K562 (cell line): ENCODE measurements at regions not wholly inside any gene's neighbourhood (a gene's known extent, or its start where the extent isn't known, plus 50 kb on each side); places are given as distances from the start of the nearest gene placed in this dataset.

ENCODE experiments used
- ARID1B ChIP-seq: fragments of 450-650 bp; IDR thresholded peaks from 2 replicates; pipeline ENCODE4 v1.6.1; 2016; ENCODE audit warnings: antibody characterized with exemption, mild to moderate bottlenecking, inconsistent platforms
- C11orf30 ChIP-seq: fragments of 450-650 bp; IDR thresholded peaks from 2 replicates; pipeline ENCODE4 v1.6.1; 2016; ENCODE audit warnings: low read depth, mild to moderate bottlenecking
- CHD4 ChIP-seq: fragments of 200-600 bp; sonication (generic); IDR thresholded peaks from 3 replicates; pipeline ENCODE4 v1.6.1; 2012; ENCODE audit warnings: low read depth, mild to moderate bottlenecking, mixed read lengths, low read length, inconsistent platforms; ENCODE audit not compliant: insufficient read depth, insufficient replicate concordance, poor library complexity, severe bottlenecking
- ETV1 ChIP-seq: fragments of 450-650 bp; conservative IDR thresholded peaks from 2 replicates; pipeline ENCODE4 v1.6.1; 2016; ENCODE audit warnings: missing genetic modification characterization, control low read depth, low read depth, missing compliant biosample characterization
- SMARCA4 ChIP-seq: fragments of 450-650 bp; IDR thresholded peaks from 2 replicates; pipeline ENCODE4 v1.6.1; 2016
- TAF1 ChIP-seq: IDR thresholded peaks from 2 replicates; pipeline ENCODE4 v1.6.1; 2011; ENCODE audit warnings: mild to moderate bottlenecking, low read length, moderate library complexity; ENCODE audit not compliant: insufficient read depth, control insufficient read depth, severe bottlenecking; ENCODE audit errors: extremely low read depth
- ZNF143 ChIP-seq: sonication (generic); formaldehyde crosslinking; IDR thresholded peaks from 2 replicates; pipeline ENCODE4 v1.9.0; 2022; ENCODE audit warnings: mild to moderate bottlenecking, missing genetic modification reagents
- ZNF740 ChIP-seq, 3 experiments: fragments of 200-800 bp in 1 of 3; sonication (Bioruptor generic) in 1 of 3; sonication (generic) in 1 of 3; formaldehyde crosslinking in 1 of 3; IDR thresholded peaks; 2 replicates each; pipeline versions ENCODE4 v1.6.1 to v1.8.0; 2016 to 2022; ENCODE audit warnings: mild to moderate bottlenecking in 2 of 3, missing compliant biosample characterization in 2 of 3, missing genetic modification characterization in 2 of 3, missing genetic modification reagents in 1 of 3
- TF ChIP-seq, protein P1 (sequence below): fragments of 450-650 bp; formaldehyde crosslinking; IDR thresholded peaks from 2 replicates; pipeline ENCODE4 v1.4.0; 2020; ENCODE audit warnings: mild to moderate bottlenecking, moderate library complexity
- TF ChIP-seq, protein P2 (sequence below), 2 experiments: fragments of 200-800 bp in 1 of 2; sonication (Bioruptor generic) in 1 of 2; sonication (generic) in 1 of 2; formaldehyde crosslinking in 1 of 2; IDR thresholded peaks in 1 of 2; conservative IDR thresholded peaks in 1 of 2; 2 replicates each; pipeline versions ENCODE4 v1.5.0 to v1.6.1; 2016 to 2020; ENCODE audit warnings: missing compliant biosample characterization in 1 of 2, missing genetic modification characterization in 1 of 2, missing genetic modification reagents in 1 of 2
- TF ChIP-seq, protein P3 (sequence below): sonication (generic); formaldehyde crosslinking; IDR thresholded peaks from 2 replicates; pipeline ENCODE4 v1.8.0; 2022; ENCODE audit warnings: missing genetic modification reagents, mild to moderate bottlenecking, moderate library complexity, borderline replicate concordance
- TF ChIP-seq, protein P4 (sequence below): fragments of 450-650 bp; IDR thresholded peaks from one replicate; pipeline ENCODE4 v1.6.1; 2018; ENCODE audit warnings: mild to moderate bottlenecking, moderate library complexity; ENCODE audit not compliant: partially characterized antibody
- TF ChIP-seq, protein P5 (sequence below): sonication (generic); formaldehyde crosslinking; IDR thresholded peaks from 2 replicates; pipeline ENCODE4 v1.8.0; 2023; ENCODE audit warnings: mild to moderate bottlenecking, missing genetic modification reagents

DNA sequence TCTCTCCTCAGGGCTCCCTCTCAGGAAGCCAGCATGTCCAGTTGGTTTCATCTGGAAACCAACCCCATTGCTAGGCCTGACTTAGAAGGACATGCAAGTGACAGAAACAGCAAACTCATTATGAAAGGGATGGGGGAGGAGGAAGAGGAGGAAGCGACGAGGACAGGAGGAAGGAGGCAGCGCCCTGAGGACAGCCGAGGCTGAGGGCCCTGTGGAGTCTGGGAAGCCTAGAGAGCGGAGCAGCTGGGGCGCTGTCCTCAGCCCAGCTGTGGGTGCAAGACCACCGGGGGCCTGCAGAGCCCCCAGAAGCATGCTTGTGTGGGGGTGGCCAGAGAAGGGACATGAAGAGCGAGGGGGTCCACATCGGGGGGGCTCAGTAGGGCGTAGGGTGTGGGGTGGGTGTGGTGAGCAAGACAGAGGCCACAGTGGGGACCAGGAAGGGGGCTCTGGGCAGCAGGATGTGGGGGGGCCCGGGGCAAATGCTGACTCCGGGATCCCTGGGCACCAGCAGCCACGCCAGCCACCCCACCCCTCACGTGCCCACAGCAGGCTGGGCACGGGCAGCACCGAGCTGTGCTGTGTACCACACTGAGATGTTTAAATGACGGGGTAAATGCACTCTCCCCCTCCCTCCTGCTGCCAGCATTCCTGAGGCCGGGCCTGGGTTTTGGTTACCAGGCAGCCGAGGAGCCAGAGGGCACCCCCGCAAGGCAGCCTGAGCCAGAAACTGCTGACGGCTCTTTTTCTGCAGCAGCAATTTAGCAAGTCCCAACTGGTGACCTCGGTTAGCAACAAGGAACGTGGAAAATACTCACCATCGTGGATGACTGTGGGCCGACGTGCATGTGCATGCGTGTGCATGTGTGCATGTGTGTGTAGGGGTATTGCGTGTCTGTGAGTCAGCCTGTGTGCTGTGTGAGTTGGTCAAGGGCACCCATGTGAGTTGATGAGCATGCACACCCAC, 82.7 kb upstream of the LINC01488 start (continued):
- TF ChIP-seq, protein P1, sequence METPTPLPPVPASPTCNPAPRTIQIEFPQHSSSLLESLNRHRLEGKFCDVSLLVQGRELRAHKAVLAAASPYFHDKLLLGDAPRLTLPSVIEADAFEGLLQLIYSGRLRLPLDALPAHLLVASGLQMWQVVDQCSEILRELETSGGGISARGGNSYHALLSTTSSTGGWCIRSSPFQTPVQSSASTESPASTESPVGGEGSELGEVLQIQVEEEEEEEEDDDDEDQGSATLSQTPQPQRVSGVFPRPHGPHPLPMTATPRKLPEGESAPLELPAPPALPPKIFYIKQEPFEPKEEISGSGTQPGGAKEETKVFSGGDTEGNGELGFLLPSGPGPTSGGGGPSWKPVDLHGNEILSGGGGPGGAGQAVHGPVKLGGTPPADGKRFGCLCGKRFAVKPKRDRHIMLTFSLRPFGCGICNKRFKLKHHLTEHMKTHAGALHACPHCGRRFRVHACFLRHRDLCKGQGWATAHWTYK (CRISPR knock-in tag) = no peak
- TF ChIP-seq C11orf30 (peak; percentile 65), TAF1 (peak; percentile 15), CHD4 (no peak), ZNF740 (CRISPR knock-in tag; IDR thresholded peaks at IDR 0.05) (peak; percentile 40; the same call in 1 of the 2 replicates), ZNF740 (tag; IDR thresholded peaks at IDR 0.05) (no peak), SMARCA4 (0 out of 2 replicates have a peak, but pooled peaks have one; percentile 30), ARID1B (0 out of 2 replicates have a peak, but pooled peaks have one; percentile 7), ETV1 (0 out of 2 replicates have a peak, but pooled peaks have one; percentile 18), ZNF143 (0 out of 2 replicates have a peak, but pooled peaks have one; percentile 21)
- TF ChIP-seq, protein P2, sequence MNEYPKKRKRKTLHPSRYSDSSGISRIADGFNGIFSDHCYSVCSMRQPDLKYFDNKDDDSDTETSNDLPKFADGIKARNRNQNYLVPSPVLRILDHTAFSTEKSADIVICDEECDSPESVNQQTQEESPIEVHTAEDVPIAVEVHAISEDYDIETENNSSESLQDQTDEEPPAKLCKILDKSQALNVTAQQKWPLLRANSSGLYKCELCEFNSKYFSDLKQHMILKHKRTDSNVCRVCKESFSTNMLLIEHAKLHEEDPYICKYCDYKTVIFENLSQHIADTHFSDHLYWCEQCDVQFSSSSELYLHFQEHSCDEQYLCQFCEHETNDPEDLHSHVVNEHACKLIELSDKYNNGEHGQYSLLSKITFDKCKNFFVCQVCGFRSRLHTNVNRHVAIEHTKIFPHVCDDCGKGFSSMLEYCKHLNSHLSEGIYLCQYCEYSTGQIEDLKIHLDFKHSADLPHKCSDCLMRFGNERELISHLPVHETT (CRISPR knock-in tag; conservative IDR thresholded peaks at IDR 0.05 in 1 of 2, IDR thresholded peaks at IDR 0.05 in 1 of 2) = no peak
- TF ChIP-seq, protein P3, sequence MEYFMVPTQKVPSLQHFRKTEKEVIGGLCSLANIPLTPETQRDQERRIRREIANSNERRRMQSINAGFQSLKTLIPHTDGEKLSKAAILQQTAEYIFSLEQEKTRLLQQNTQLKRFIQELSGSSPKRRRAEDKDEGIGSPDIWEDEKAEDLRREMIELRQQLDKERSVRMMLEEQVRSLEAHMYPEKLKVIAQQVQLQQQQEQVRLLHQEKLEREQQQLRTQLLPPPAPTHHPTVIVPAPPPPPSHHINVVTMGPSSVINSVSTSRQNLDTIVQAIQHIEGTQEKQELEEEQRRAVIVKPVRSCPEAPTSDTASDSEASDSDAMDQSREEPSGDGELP (CRISPR knock-in tag) = 0 out of 2 replicates have a peak, but pooled peaks have one; percentile 19
- TF ChIP-seq, protein P4, sequence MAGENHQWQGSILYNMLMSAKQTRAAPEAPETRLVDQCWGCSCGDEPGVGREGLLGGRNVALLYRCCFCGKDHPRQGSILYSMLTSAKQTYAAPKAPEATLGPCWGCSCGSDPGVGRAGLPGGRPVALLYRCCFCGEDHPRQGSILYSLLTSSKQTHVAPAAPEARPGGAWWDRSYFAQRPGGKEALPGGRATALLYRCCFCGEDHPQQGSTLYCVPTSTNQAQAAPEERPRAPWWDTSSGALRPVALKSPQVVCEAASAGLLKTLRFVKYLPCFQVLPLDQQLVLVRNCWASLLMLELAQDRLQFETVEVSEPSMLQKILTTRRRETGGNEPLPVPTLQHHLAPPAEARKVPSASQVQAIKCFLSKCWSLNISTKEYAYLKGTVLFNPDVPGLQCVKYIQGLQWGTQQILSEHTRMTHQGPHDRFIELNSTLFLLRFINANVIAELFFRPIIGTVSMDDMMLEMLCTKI = no peak
- TF ChIP-seq, protein P5, sequence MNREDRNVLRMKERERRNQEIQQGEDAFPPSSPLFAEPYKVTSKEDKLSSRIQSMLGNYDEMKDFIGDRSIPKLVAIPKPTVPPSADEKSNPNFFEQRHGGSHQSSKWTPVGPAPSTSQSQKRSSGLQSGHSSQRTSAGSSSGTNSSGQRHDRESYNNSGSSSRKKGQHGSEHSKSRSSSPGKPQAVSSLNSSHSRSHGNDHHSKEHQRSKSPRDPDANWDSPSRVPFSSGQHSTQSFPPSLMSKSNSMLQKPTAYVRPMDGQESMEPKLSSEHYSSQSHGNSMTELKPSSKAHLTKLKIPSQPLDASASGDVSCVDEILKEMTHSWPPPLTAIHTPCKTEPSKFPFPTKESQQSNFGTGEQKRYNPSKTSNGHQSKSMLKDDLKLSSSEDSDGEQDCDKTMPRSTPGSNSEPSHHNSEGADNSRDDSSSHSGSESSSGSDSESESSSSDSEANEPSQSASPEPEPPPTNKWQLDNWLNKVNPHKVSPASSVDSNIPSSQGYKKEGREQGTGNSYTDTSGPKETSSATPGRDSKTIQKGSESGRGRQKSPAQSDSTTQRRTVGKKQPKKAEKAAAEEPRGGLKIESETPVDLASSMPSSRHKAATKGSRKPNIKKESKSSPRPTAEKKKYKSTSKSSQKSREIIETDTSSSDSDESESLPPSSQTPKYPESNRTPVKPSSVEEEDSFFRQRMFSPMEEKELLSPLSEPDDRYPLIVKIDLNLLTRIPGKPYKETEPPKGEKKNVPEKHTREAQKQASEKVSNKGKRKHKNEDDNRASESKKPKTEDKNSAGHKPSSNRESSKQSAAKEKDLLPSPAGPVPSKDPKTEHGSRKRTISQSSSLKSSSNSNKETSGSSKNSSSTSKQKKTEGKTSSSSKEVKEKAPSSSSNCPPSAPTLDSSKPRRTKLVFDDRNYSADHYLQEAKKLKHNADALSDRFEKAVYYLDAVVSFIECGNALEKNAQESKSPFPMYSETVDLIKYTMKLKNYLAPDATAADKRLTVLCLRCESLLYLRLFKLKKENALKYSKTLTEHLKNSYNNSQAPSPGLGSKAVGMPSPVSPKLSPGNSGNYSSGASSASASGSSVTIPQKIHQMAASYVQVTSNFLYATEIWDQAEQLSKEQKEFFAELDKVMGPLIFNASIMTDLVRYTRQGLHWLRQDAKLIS (CRISPR knock-in tag) = no peak
- TF ChIP-seq, all 486 proteins: peak for 28
